ENCODE measurements at regions not wholly inside any gene's neighbourhood (a gene's known extent, or its start where the extent isn't known, plus 50 kb on each side); places are given as distances from the start of the nearest gene placed in this dataset.

GRCh38 chr7:20532890-20533289, 82.6 kb upstream of the ABCB5 start:
- in situ Hi-C loops (cut with HindIII; ENCODE audit: low sequenced_read_pairs) = no loop called here
- H3K4me3 ChIP-seq (ENCODE audit: low read depth, low read length) = no peak overlapping the region
- no peak for TF ChIP-seq CTCF (IDR thresholded peaks at IDR 0.05; ENCODE audit: low read depth, low read length)
- DNase-seq (ENCODE audit: low read depth, low spot score) = peak; percentile 29

- H3K4me3 ChIP-seq (ENCODE audit: low read depth, low read length) = no peak overlapping the region
- DNase-seq (ENCODE audit: low read depth, low spot score) = no peak
- in situ Hi-C loops (cut with HindIII; ENCODE audit: low sequenced_read_pairs) = no loop called here
- no peak for TF ChIP-seq CTCF (IDR thresholded peaks at IDR 0.05; ENCODE audit: low read depth, low read length)
These were observed 80.9 kb upstream of the ABCB5 start for GRCh38 chr7:20534543-20534942.

GRCh38 chr7:20535541-20535940, 79.9 kb upstream of the ABCB5 start:
- TF ChIP-seq CTCF (IDR thresholded peaks at IDR 0.05; ENCODE audit: low read depth, low read length) = no peak
- no peak overlapping the region for H3K4me3 ChIP-seq (ENCODE audit: low read depth, low read length)
- in situ Hi-C loops (cut with HindIII; ENCODE audit: low sequenced_read_pairs) = no loop called here
- DNase-seq (ENCODE audit: low read depth, low spot score) = no peak

- in situ Hi-C loops (cut with HindIII; ENCODE audit: low sequenced_read_pairs) = no loop called here
These were observed 76.3 kb upstream of the ABCB5 start for GRCh38 chr7:20539201-20539600.

GRCh38 chr7:20541608-20542349, 73.7 kb upstream of the ABCB5 start:
- DNase-seq (ENCODE audit: low read depth, low spot score) = no peak
- in situ Hi-C loops (cut with HindIII; ENCODE audit: low sequenced_read_pairs) = no loop called here

More at GRCh38 chr7:20539201-20539600, 76.3 kb upstream of the ABCB5 start:
- no peak for DNase-seq (ENCODE audit: low read depth, low spot score)
- no peak for TF ChIP-seq CTCF (IDR thresholded peaks at IDR 0.05; ENCODE audit: low read depth, low read length)
- H3K4me3 ChIP-seq (ENCODE audit: low read depth, low read length) = no peak overlapping the region

GRCh38 chr7:20542594-20542993, 72.9 kb upstream of the ABCB5 start:
- no peak for TF ChIP-seq CTCF (IDR thresholded peaks at IDR 0.05; ENCODE audit: low read depth, low read length)
- in situ Hi-C loops (cut with HindIII; ENCODE audit: low sequenced_read_pairs) = no loop called here
- peak; percentile 19 for DNase-seq (ENCODE audit: low read depth, low spot score)
- no peak overlapping the region for H3K4me3 ChIP-seq (ENCODE audit: low read depth, low read length)

More at GRCh38 chr7:20541608-20542349, 73.7 kb upstream of the ABCB5 start:
- TF ChIP-seq CTCF (IDR thresholded peaks at IDR 0.05; ENCODE audit: low read depth, low read length) = no peak
- no peak overlapping the region for H3K4me3 ChIP-seq (ENCODE audit: low read depth, low read length)
